ENCODE measurements at regions not wholly inside any gene's neighbourhood (a gene's known extent, or its start where the extent isn't known, plus 50 kb on each side); places are given as distances from the start of the nearest gene placed in this dataset.

GRCh38 chr16:64384636-64385035 is 737.2 kb downstream of the CDH11 start:
- TF ChIP-seq POLR2AphosphoS5 (IDR thresholded peaks at IDR 0.05; ENCODE audit: low read depth, low read length) (no peak), REST (IDR thresholded peaks at IDR 0.05; ENCODE audit: insufficient read depth in 1 of 2, low read depth in 2 of 2, low read length in 2 of 2) (no peak), FOXP2 (optimal IDR thresholded peaks at IDR 0.05; ENCODE audit: borderline replicate concordance, extremely low read depth, extremely low read length, insufficient read depth) (no peak)

Data from PFSK-1 (cell line).